NCI-H1092 (cell line): ENCODE measurements at regions not wholly inside any gene's neighbourhood (a gene's known extent, or its start where the extent isn't known, plus 50 kb on each side); places are given as distances from the start of the nearest gene placed in this dataset.
"Not testable (repeated sequence)": the region's sequence is repeated elsewhere in the genome, so short reads cannot be mapped to it uniquely, and the experiment has no call there.

Source experiments
- DNase-seq: peaks from one replicate; lab custom pipeline; 2025; lab: John Stamatoyannopoulos, UW

DNA sequence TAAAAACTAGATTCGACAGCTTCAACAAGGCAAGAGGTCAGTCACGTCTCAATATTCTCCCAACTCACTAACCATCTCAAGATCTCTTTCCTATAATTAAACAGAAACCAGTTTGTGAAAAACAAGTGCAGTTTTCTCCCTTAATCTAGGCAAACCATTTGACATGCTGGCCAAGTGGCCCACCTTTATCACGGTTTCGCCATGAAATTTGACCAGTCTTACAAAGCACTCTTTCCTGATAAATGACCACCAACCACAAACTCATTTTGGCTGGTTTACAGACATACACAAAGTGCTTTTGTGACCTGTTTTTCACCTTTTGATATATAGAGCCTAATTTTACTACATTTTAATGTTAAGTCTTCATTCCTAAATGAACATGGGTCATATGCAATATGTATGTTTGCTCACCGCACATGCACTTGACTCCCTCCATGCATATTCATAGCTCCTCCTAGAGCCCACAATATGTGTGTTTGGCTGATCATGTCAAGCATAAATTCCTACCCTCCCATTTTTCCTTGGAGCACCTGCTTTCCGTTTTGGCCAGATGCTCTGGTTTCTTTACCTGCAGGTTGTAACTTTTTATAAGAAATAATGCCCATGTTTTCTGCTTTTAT lies 385.1 kb downstream of the RAD51AP2 start:
- no peak for DNase-seq

DNA sequence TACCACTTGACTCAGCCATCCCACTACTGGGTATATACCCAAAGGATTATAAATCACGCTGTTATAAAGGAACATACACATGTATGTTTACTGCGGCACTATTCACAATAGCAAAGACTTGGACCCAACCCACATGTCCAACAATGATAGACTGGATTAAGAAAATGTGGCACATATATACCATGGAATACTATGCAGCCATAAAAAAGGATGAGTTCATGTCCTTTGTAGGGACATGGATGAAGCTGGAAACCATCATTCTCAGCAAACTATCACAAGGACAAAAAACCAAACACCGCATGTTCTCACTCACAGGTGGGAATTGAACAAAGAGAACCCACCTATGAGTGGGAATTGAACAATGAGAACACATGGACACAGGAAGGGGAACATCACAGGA lies 387.6 kb downstream of the RAD51AP2 start:
- not testable (repeated sequence) for DNase-seq

DNA sequence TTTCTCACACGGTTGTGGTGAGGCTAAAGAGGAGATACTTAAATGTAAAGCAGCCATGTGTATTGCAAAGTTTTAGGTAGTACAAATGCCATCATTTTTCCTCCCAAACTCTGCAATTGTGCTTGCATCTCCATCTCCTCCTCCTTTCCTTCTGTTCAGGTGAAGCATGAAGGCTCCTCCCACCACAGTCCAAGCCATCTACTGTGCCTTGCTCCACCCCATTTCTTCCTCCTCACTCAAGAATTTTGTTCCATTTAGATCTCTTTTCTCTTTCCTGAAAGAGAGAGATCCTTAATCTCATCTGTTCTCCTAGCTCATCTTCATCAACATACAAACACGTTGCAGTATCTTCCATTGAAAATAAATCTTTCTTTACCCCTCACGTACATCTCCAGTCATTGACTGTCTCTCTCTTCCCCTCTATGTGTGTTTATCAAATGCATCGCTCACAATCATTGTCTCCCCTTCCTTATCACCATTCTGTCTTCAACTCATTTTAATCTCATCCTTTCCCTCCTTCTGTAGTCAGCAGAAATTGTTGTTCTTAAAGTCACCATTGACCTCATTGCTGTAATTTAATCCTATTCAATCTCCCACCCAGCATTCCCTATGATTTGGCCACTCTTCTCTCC lies 392.1 kb downstream of the RAD51AP2 start:
- DNase-seq: no peak

DNA sequence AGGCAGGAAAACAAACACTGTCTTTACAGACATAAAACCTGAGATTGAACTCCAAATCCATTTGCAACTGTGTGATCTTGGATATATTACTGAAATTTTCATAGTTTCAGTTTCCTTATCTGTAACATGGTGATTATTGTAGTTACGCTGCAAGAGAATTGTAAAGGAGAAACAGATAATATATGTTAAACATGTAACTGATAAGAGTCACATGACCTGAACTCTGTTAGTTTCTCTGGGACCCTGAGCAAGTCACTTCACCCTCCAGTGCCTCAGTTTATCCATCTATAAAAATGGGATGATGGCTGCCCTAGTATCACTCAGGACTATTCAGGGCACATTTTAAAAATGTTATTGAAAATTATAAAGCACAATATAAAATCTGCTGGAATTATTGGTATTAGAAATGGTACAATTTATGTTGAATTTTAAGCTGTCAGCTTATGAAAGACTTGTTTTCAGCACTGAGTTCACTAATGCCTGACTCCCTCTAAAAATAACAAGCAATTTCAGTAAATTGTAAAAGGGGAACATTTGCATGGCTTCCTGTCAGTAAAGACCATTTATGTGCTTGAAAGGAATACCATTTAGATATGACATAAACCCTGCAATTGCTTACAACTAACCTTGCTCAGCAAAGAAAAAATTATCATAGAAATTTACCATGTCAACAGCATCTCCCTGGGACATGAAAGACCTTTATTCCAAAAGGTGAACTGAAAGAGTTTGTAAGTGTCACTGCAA lies 393.5 kb downstream of the RAD51AP2 start:
- no peak for DNase-seq

DNA sequence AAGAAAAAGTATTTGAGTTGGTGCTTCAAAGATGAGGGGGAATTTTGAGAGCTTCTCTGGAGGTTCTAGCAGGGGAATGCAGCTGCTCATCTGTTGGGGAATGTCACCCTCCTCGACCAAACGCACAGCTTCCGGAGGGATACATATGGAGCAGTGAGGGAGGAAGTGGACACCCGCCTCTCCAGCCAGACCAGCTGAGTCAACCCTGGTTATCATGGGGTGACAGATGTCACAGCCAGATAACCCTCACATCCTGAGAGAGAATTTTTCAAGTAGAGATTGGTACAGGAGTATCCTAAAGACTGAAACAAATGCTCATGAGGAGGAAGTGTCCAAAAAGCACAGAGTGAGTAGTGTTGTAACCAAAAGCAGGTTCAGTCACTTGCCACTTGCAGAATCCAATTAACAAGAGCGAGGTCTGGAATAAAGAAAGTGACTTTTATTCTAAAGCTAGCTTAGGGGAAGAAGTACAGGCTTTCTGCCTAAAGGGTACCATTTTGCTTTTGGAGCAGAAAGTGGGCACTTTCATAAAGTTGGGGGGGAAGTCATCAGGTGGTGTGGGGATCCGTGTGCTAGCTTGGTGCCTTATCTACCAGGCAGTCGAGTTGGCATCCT lies 395.2 kb downstream of the RAD51AP2 start:
- no peak for DNase-seq

DNA sequence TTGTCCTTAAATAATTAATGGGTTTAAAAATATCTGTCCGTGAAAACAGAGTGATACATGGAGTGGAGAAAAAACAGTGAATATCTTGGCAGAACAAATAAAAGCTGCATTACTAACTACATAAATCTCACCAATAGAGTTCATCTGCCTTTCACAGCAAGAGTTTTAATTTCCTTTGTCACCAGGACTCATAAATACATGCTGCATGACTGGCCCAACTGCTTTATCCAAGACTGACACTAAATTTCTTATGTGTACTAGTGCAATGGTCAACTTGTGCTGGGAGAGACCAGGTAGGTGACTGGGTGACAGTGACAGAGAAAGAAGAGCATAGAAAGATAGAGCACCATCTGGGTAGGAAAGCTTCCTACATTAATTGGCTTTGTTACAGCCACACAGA lies 402.8 kb downstream of the RAD51AP2 start:
- no peak for DNase-seq

DNA sequence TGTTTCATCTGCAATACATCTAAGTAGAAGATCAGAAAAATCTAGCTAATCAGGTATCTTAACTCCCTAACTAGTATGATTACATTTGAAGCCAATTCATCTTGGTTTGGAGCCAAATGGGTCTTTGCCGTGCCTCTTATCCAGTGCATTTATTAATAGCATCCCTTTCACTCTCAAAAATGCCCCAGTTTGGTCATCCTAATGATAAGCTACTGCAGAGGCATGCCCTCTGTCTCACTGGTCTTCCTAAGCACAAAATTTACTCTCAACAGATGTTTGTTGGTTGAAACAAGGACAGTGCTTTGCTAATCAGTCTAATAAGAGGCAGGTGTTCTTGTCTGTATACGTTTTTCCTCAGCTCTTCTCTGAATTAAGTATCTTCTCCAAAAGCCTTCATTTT lies 403.2 kb downstream of the RAD51AP2 start:
- no peak for DNase-seq

DNA sequence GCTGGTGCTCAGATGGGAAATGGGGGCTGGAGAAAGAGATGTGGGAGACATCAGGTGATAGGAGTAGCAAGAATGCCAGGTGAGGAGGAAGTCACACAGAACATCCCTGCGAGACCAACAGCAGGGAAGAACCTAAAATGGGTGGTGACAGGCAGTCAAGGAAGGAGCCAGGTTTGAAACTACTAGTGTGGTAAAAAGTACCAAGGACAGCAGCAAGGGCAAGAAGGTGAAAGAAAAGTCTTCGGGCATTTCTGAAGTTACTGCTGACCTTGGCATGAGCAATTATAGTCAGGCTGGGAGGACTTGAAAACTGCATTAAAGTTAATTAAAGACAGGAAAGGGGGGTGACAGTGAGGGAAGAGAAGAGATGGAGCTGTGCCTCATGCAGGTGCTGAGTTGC lies 410.4 kb downstream of the RAD51AP2 start:
- no peak for DNase-seq

DNA sequence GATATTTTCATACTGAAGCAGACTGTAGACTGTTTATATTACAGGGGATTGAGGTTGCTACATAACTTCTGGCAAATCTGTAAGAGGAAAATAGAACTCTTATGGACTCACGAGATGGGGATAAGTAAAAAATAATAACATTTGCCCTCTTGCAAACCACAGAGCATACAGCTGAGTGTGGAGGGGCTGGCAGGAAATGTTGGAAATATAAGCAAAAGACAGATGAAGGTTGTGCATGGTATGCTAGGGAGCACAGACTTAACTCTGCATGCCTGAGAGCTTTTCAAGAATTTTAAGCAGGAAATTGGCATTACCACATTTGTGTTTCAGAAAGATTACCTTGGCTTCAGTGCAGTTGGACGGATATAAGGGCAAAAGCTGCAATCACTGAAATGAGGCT lies 411.1 kb downstream of the RAD51AP2 start:
- no peak for DNase-seq

DNA sequence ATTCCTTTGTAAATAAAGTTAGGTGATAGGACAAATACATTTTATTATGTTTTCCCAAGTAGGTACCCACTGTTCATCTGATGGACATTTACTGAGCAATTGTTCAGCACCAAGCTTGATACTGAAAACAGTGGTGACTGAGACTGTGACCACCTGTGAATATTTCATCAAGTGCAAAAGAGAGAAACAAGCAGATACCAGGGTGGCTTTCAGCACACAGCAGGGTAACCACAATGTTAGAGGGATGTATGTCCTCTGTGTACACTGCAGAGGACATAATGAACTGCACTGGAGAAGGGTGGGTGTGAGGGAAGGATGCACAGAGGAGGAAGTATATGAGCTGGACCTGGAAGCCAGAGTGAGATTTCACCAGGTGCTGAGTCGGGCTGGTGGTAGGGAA lies 411.8 kb downstream of the RAD51AP2 start:
- no peak for DNase-seq

DNA sequence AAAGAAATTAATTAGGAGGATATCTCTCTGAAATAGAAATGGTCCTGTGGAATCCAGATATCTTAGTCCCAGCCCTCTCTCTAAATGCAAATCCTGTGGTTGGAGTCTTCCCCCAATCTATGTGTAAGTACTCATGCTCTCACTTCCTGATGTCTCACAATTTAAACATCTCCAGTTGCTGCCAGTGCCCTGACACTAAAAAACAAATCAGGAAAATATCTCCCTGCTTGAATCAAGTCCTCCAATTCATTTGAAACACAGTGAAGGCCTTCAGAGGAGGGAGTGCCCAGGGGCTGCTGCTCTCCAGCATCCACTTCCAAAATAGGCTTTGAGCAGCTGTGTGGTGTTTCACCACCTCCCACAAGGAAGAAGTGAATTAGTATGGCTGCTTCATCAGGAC lies 413.8 kb downstream of the RAD51AP2 start:
- DNase-seq: no peak

DNA sequence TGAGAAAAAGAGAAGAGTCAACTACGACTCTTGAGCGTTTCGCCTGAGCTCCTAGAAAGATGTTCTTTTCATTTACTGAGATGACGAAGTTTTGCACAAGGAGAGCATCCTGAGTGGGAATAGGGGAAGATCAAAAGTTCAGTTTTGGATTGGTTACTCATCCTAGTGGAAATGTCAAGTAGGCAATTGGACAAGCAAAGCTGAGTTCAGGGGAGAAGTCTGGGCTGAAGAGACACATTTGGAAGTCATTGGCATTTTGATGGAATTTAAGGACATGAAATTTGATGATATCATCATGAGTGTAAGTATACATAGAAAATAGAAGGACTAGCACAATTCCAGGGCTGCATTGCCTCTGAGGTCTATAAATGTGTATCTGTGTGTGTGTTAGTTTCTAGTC lies 416.6 kb downstream of the RAD51AP2 start:
- no peak for DNase-seq

DNA sequence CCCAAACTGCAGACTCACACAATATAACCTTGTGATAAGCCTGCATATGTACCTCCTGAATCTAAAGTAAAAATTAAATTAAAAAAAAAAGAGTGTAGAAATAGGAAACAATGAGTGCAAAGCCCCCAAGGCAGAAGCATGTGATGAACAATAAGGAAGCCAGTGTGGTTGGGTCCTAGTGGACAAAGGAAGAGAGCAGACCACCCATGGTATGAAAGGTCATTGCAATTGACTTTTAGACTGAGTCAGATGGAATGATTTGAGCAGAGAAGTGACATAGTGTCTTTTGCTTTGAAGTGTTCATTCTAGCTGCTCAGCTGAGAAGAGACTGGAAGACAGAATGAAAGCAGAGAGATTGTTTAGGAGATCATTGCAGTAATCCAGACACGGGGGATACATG lies 417.1 kb downstream of the RAD51AP2 start:
- no peak for DNase-seq

DNA sequence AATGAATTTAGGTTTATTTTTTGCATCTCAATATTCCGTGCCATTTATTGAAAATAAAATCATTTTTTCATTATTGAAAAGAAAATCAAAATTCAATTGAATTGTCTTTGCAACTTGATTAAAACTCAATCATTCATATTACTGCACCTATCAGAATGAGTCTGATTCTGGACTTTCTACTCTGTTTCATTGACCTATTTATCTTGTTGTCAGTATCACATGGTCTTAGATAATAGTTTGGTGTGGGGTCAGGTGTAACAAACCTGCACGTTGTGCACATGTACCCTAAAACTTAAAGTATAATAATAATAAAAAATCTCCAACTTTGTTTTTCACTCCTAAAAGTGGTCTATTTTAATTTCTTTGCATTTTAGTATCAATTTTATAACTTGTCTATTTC lies 422.9 kb downstream of the RAD51AP2 start:
- DNase-seq: no peak

DNA sequence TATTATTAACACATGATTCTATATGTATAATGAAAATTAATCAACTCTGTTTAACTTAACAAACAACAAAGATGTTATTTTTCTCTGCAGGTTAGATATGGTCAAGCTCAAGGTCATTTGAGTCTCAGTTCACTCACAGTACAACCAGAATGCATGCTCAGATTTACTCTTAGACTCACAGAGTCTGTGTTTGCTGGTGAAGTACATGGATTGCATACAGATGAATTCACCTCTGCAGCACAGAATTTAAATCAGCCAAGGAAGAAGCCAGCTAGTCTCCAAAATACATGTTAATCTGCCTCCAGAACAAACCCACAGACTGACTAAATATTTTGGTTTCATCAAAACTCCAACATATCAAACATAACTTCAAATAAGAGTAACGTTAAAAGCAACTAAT lies 424.5 kb downstream of the RAD51AP2 start:
- no peak for DNase-seq

DNA sequence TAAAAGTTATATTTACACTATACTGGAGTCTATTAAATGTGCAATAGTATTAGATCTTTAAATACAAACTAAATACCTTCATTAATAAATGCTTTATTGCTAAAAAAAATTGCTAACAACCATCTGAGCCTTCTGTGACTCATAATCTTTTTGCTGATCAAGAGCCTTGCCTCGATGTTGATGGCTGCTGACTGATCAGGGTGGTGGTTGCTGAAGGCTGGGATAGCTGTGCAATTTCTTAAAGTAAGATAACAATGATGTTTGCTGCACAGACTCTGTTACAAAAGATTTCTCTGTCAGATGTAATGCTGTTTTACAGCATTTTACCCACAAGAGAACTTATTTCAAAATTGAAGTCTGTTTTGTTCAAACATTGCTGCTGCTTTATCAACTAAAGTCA lies 421.4 kb upstream of the CYRIA start:
- no peak for DNase-seq

DNA sequence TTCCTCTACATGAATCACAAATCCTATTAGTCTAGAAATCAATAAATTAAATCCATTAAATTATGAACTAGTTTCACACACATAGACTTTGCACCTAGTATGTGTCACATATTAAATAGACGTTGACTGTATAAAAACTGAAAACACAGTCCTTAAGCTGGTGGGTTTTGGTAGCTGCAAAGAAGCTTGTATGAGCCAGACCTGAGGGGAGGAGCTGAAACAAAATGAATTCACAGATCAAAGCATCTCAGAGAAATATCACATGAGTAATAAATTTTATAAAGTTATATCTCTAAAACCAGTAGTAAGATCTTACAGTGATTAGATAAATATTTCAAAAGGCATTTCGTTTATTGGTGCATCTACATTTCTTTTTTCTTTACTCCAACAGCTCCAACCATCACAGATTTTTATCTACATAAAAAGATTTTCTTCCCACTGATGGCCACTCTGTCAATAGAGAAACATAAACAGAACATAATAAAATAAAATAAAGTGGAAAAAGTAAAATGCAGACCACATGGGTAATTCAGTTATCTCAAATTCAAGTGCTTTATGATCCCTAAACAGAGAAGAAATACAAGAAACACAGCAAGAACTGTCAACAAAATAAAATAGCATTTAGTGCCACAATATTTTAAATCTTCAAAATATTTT lies 420.0 kb upstream of the CYRIA start:
- no peak for DNase-seq

DNA sequence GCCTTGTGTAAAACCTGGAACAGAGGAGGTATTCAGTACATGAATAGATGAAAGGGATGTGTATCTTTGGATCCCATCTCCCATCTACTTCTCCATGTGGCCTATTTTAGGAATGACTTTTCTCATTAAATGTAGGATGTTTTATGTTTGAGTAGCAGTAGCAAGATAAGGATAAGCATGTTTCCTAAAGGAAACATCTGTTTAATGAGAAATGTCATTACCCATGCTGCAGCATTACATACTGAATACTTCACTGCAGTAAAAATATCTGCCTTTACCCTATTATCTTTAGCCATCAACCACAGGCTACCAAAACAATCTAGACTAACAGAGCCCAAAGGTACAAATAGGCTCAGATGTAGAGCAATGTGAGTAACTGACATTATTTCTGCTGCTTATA lies 419.2 kb upstream of the CYRIA start:
- no peak for DNase-seq

DNA sequence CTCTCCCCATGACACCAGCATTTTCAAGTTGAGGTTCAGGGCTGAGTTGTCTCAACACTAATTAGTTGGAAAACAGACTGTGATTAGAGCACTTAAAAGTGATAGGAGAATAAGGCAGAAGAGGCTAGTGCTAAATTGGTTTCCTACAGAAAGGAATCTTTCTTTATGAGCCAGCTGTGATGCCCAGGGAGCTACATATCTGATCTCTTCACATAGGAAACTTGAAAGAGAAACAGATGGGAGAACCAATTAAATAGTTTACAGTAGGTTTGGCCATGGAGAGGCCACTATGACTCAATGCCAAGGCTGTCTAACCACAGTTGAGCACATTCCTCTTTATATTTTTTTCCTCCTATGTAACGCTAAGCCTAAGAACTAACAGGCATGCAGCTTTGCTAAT lies 418.3 kb upstream of the CYRIA start:
- no peak for DNase-seq

DNA sequence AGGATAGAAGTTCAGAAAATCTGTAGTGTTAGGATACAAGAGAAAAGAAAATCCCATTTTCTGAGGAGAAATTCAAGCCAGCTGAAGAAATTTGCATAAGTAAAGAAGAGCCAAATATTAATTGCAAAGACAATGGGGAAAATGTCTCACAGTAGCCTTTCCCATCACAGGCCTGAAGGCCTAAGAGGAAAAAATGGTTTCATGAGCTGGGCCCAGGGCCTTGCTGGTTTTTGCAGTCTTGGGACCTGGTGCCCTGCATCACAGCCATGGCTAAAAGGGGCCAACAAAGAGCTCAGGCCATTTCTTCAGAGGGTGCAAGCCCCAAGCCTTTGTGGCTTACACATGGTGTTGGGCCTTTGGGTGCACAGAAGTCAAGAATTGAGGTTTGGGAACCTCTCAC lies 413.6 kb upstream of the CYRIA start:
- no peak for DNase-seq

DNA sequence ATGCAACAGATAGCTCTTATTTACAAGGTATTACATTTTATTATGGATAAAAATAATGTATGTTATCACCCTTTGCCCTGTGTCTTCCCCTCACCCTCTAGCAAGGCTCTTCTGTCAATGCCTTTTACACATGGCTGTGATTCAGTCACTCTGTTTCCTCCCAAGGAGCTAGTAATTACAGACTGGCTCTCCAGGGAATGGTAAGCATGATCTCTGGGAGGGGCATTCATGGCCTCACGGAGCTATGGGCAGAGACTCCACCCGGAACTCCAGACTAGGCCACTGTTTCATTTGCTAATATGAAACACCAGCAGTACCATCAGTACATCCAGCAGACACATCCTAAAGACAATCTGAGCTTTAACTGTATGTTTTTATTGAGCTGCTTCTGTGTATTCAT lies 410.9 kb upstream of the CYRIA start:
- DNase-seq: no peak

DNA sequence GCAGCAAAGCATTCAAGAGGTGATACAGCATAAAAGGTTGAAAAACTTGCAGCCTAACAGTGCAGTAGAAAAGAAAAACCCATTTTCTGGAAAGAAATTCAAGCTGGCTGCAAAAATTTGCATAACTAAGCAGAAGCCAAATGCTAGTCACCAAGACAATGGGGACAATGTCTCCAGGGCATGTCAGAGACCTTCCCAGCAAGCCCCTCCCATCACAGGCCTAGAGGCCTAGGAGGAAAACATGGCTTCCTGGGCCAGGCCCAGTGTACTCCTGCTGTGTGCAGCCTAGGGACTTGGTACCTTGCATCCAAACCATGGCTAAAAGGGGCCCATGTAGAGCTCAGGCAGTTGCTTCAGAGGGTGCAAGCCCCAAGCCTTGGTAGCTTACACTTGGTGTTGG lies 405.1 kb upstream of the CYRIA start:
- no peak for DNase-seq

DNA sequence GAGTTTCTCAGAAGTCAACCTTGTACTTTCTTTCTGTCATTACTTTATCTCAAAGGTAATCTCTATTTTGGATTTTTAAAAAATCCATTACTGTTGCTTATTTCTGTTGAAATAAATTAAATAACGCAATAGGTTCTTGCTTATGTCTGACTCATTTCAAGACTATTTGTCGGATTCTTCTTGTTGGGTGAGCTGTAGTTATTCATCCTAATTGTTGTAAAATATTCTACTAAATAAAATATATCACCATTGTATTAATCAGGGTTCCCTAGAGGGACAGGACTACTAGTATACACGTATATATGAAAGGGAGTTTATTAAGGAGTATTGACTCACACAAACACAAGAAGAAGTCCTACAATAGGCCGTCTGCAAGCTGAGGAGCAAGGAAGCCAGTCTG lies 403.9 kb upstream of the CYRIA start:
- no peak for DNase-seq
